ENCODE measurements at regions not wholly inside any gene's neighbourhood (a gene's known extent, or its start where the extent isn't known, plus 50 kb on each side); places are given as distances from the start of the nearest gene placed in this dataset.
"Not testable (repeated sequence)": the region's sequence is repeated elsewhere in the genome, so short reads cannot be mapped to it uniquely, and the experiment has no call there.

GRCh38 chr7:98774884-98775283, 94.9 kb downstream of the TMEM130 start:
- no peak for DNase-seq (ENCODE audit: low read depth)

- DNase-seq (ENCODE audit: low read depth), result no peak
Measured at GRCh38 chr7:98777051-98777450, 92.8 kb downstream of the TMEM130 start.

DNA sequence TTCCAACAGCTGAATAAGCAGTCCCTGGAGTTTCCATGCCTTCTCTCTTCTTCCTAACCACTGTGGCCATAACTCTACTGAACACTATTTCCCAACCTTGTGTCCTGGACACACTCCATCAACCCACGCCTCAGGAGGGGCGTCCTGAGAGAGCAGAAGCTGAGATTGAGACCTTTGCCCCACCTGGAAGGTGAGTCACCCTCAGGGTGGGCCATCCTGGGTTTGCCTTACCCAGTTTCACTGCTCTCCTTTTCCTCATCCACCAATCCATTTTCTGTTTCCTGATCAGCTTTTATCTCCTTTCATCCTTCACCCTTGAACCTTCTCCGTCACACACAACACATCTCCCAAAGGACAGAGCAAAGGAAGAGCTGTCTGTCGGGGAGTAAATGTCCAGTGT, 91.4 kb downstream of the TMEM130 start:
- DNase-seq (ENCODE audit: low read depth), result no peak

DNA sequence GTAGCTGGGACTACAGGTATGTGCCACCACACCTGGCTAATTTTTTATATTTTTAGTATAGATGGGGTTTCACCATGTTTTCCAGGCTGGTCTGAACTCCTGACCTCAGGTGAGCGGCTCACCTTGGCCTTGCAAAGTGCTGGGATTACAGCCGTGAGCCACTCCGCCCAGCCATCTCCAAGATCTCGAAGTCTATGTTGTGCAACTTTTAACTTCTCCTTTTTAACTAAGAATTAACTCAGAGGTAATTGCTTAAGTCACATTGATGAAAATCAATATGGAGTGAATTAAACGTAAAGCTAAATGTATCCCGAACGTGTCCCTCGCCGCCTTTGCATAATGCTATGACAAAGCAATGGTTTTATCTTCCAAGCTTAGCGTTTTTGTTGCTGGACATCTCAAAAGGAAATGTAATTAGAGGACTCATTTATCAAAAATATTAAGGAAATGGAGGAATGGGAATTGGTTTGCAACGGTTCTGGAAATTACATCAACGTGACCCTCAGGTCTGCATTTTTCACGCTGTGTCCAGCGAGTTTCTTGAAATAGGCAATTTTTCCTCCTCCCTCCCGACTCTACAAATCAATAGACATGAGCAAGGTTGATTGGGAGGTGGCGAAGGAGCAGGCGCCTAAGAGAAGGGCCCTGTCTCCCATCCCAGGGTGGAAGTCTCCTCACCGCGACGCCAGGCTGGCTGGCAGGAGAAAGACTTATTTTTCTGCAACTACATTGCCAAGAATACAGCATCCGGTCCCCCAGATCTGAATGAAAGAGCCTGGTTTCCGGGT, 89.8 kb downstream of the TMEM130 start:
- DNase-seq (ENCODE audit: low read depth), result no peak

- no peak for DNase-seq (ENCODE audit: low read depth)
Measured at GRCh38 chr7:98784216-98784785, 85.5 kb downstream of the TMEM130 start.

- no peak for DNase-seq (ENCODE audit: low read depth)
Measured at GRCh38 chr7:98785929-98786571, 83.8 kb downstream of the TMEM130 start.

DNA sequence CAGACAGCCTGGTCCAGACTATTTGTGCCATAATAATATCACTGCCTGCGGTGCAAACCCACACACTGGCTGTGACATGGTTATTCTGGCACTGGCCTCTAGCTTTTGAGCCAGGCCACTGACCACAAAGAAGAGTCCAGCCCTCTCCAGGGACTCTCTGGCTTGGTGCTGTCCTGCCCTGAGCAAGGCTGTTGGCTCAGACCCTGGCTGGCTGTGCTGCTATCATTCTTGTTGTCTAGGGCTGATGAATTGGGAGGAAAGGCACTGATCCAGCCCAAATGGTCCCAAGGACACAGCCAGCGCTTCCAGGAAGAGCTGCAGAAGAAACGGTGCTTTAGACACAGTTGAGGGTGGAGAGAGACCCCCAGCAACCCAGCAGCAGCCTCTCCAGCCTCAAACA, 80.8 kb downstream of the TMEM130 start:
- no peak for DNase-seq (ENCODE audit: low read depth)

GRCh38 chr7:98794453-98794852, 75.4 kb downstream of the TMEM130 start:
- not testable (repeated sequence) for DNase-seq (ENCODE audit: low read depth)

DNA sequence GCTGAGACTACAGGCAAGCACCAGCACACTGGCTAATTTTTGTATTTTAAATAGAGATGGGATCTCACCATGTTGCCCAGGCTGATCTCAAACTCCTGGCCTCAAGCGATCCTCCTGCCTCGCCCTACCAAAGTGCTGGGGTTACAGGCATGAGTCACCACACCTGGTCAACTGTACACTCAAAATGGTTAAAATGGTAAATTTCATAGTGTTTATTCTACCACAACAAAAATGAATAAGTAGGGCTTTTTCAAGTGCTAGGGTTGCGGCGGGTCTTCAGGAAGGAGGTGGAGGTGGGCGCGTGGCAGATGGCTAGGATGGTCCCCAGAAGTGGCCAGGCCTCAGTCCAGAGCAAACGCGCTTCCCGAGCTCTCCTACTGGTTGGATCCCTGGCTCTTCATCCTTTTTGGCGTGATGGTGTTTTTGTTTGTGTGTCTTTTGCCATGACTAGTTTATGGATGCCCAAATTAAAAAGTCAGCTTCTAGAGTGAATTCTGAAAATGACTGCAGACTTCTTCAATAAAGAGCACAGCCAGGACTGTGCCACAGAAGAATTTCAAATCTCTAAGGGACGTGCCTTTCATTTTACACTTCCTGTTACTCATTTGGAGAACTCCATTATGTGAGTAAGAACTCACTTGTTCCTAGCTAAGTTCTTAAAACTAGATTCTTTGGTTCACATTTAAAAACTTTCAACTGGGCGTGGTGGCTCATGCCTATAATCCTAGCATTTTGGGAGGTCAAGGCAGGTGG, 73.9 kb downstream of the TMEM130 start:
- no peak for DNase-seq (ENCODE audit: low read depth)
